PC-9 (cell line): ENCODE measurements at regions not wholly inside any gene's neighbourhood (a gene's known extent, or its start where the extent isn't known, plus 50 kb on each side); places are given as distances from the start of the nearest gene placed in this dataset.

Experiments
- CTCF ChIP-seq: fragments of 200-600 bp; sonication (generic); conservative IDR thresholded peaks from 2 replicates; pipeline ENCODE4 v1.6.1; 2017; ENCODE audit warnings: mixed run types, antibody characterized with exemption, mild to moderate bottlenecking, moderate library complexity
- EZH2 ChIP-seq: fragments of 200-600 bp; sonication (generic); IDR thresholded peaks from 2 replicates; pipeline ENCODE4 v1.8.0; 2017; ENCODE audit warnings: antibody characterized with exemption, low read depth

- no peak for TF ChIP-seq CTCF
- no peak for TF ChIP-seq EZH2
Measured at GRCh38 chr4:53776141-53776540, 184.9 kb upstream of the LNX1 start.
